ENCODE measurements at regions not wholly inside any gene's neighbourhood (a gene's known extent, or its start where the extent isn't known, plus 50 kb on each side); places are given as distances from the start of the nearest gene placed in this dataset.

GRCh38 chr5:110094548-110094947, 404.8 kb downstream of the MAN2A1 start:
- intact Hi-C loops (cut with micrococcal nuclease) (no loop called here), dilution Hi-C loops (cut with MboI; ENCODE audit: extremely low pct_ligation_motif_present, low sequenced_read_pairs) (no loop called here)
- Histone ChIP-seq H3K4me2 (ENCODE audit: insufficient read depth, low read length) (no peak overlapping the region), H3K9me3 (replicated peaks; ENCODE audit: control insufficient read depth, insufficient read depth, low read length) (no peaks in the 10 kb centered on the region), H2AFZ (ENCODE audit: low read depth, low read length) (no peak overlapping the region), H3K9ac (replicated peaks; ENCODE audit: extremely low read depth, insufficient read depth, low read length) (no peak overlapping the region), H3K79me2 (ENCODE audit: control insufficient read depth, insufficient read depth, low read length) (no peaks in the 10 kb centered on the region), H3K4me3 (replicated peaks in 1 of 3; ENCODE audit: insufficient read depth in 1 of 3, low read depth in 1 of 3, low read length in 3 of 3) (no peak overlapping the region), H3K36me3 (ENCODE audit: control insufficient read depth in 2 of 2, extremely low read depth in 1 of 2, insufficient read depth in 2 of 2, low read length in 2 of 2) (no peaks in the 10 kb centered on the region), H3K9me1 (replicated peaks; ENCODE audit: control insufficient read depth, extremely low read depth, insufficient read depth, low read length) (no peaks in the 10 kb centered on the region), H4K20me1 (replicated peaks; ENCODE audit: control insufficient read depth, extremely low read depth, insufficient read depth, low read length) (no peaks in the 10 kb centered on the region), H3K27me3 (ENCODE audit: control insufficient read depth in 2 of 2, insufficient read depth in 2 of 2, low read length in 2 of 2) (no peaks in the 10 kb centered on the region), H3K4me1 (ENCODE audit: control insufficient read depth, extremely low read depth, insufficient read depth, low read length) (no peaks in the 10 kb centered on the region), H3K27ac (ENCODE audit: insufficient read depth, low read depth, low read length) (no peak overlapping the region)
- BruUV-seq (replicated peaks) = no TSS peak
- POLR2A ChIA-PET = no interaction called here
- FAIRE-seq = no peak
- DNase-seq (ENCODE audit: low read depth, low spot score) = no peak
- CTCF ChIA-PET = no interaction called here
- TF ChIP-seq GATA2 (IDR thresholded peaks at IDR 0.05; ENCODE audit: insufficient read depth, insufficient read length, low read depth, low read length) (no peak), EZH2 (IDR thresholded peaks at IDR 0.05; ENCODE audit: borderline replicate concordance, low read depth, low read length, severe bottlenecking) (no peak), POLR2A (IDR thresholded peaks at IDR 0.05; ENCODE audit: low read depth, low read length) (no peak), POLR2AphosphoS5 (IDR thresholded peaks at IDR 0.05; ENCODE audit: insufficient read depth, low read depth, low read length) (no peak), FOS (IDR thresholded peaks at IDR 0.05; ENCODE audit: borderline replicate concordance, insufficient read depth, low read length) (no peak), MAX (IDR thresholded peaks at IDR 0.05; ENCODE audit: insufficient read depth, insufficient read length) (no peak), MYC (IDR thresholded peaks at IDR 0.05; ENCODE audit: low read depth, low read length) (no peak), JUN (IDR thresholded peaks at IDR 0.05; ENCODE audit: borderline replicate concordance, insufficient read depth, insufficient read length, low read depth) (no peak)
- TF ChIP-seq, protein P1, sequence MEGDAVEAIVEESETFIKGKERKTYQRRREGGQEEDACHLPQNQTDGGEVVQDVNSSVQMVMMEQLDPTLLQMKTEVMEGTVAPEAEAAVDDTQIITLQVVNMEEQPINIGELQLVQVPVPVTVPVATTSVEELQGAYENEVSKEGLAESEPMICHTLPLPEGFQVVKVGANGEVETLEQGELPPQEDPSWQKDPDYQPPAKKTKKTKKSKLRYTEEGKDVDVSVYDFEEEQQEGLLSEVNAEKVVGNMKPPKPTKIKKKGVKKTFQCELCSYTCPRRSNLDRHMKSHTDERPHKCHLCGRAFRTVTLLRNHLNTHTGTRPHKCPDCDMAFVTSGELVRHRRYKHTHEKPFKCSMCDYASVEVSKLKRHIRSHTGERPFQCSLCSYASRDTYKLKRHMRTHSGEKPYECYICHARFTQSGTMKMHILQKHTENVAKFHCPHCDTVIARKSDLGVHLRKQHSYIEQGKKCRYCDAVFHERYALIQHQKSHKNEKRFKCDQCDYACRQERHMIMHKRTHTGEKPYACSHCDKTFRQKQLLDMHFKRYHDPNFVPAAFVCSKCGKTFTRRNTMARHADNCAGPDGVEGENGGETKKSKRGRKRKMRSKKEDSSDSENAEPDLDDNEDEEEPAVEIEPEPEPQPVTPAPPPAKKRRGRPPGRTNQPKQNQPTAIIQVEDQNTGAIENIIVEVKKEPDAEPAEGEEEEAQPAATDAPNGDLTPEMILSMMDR (IDR thresholded peaks at IDR 0.05; ENCODE audit: extremely low read depth in 1 of 2, insufficient read depth in 1 of 2, low read depth in 1 of 2, low read length in 2 of 2) = no peak

Data from endothelial cell of umbilical vein (primary cell).